Uterus (tissue), 3 donors: ENCODE measurements at regions not wholly inside any gene's neighbourhood (a gene's known extent, or its start where the extent isn't known, plus 50 kb on each side); places are given as distances from the start of the nearest gene placed in this dataset.

Experiments used
- DNase-seq, 2 donors: peaks; one replicate each; pipeline ENCODE4 v3.0.0-alpha.2; 2019 to 2020
- H3K27ac ChIP-seq, 2 donors: fragments of 200-600 bp; sonication (generic); 1 replicate in 1 of 2; 2 replicates in 1 of 2; pipeline ENCODE4 v1.5.1; 2016 to 2018
- H3K27me3 ChIP-seq, 2 donors: fragments of 200-600 bp; sonication (generic); one replicate each; pipeline ENCODE4 v1.5.1; 2018 to 2019; ENCODE audit warnings: control low read depth in 1 of 2
- H3K36me3 ChIP-seq, 2 donors: fragments of 200-600 bp; sonication (generic); one replicate each; pipeline ENCODE4 v1.5.1; 2019; ENCODE audit warnings: control low read depth in 1 of 2
- H3K4me1 ChIP-seq, 2 donors: fragments of 200-600 bp; sonication (generic); one replicate each; pipeline ENCODE4 v1.5.1; 2018 to 2019; ENCODE audit warnings: control low read depth in 1 of 2
- H3K4me3 ChIP-seq, 2 donors: fragments of 200-600 bp; sonication (generic); 1 replicate in 1 of 2; 2 replicates in 1 of 2; pipeline ENCODE4 v1.5.1; 2018 to 2019; ENCODE audit warnings: mild to moderate bottlenecking in 1 of 2
- H3K9me3 ChIP-seq, 2 donors: fragments of 200-600 bp; sonication (generic); one replicate each; pipeline ENCODE4 v1.5.1; 2019; ENCODE audit warnings: control low read depth in 1 of 2
- CTCF ChIP-seq, 4 experiments: fragments of 200-600 bp in 2 of 4; fragments of 450-650 bp in 2 of 4; sonication (generic) in 2 of 4; IDR thresholded peaks; one replicate each; pipeline ENCODE4 v1.5.1; 2016 to 2019; ENCODE audit warnings: antibody characterized with exemption in 4 of 4, mild to moderate bottlenecking in 2 of 4, moderate library complexity in 1 of 4
- POLR2A ChIP-seq, 2 donors: fragments of 450-650 bp; IDR thresholded peaks; one replicate each; pipeline ENCODE4 v1.6.1; 2016; ENCODE audit warnings: antibody characterized with exemption in 2 of 2, mild to moderate bottlenecking in 1 of 2, moderate library complexity in 1 of 2
- intact Hi-C: fragments of 100-400 bp; cut with DNase I; formaldehyde crosslinking; loops from one replicate; pipeline ENCODE4 v1.15.1; 2023; ENCODE audit warnings: low total_unique reads
- donor health status: DM: yes; HTN: yes; CAD: no.

- Histone ChIP-seq H3K27ac (no peak overlapping the region), H3K27me3 (no peaks in the 10 kb centered on the region), H3K4me1 (no peaks in the 10 kb centered on the region), H3K4me3 (no peak overlapping the region), H3K9me3 (no peaks in the 10 kb centered on the region), H3K36me3 (no peaks in the 10 kb centered on the region)
- intact Hi-C loops = no loop called here
- no peak for DNase-seq
- TF ChIP-seq CTCF (IDR thresholded peaks at IDR 0.05) (no peak), POLR2A (IDR thresholded peaks at IDR 0.05) (no peak)
Measured at GRCh38 chr13:80211566-80211965, 129.4 kb downstream of the SPRY2 start.

DNA sequence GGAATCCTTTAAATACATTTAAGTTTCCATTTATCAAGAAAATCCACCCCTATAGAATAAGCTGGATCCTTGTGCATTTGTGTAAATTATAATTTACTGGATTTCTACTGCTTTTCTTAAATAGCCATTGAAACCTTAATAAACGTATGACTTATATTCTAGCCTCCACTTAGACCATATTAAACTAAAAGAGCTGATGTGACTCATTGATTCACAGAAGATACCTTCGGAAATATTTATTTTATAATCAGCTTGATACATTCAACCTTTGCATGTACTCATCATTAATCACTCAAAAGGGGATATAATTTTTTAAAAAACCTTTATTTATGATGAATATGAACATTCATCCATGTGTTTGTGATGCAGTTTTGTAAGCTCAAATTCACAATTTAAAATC lies 136.3 kb downstream of the SPRY2 start:
- no peaks in the 10 kb centered on the region for H3K9me3 ChIP-seq
- H3K36me3 ChIP-seq = no peaks in the 10 kb centered on the region
- H3K27ac ChIP-seq = no peak overlapping the region
- no peaks in the 10 kb centered on the region for H3K4me1 ChIP-seq
- TF ChIP-seq POLR2A (IDR thresholded peaks at IDR 0.05) = no peak
- no peak overlapping the region for H3K4me3 ChIP-seq
- no peak for DNase-seq
- no peaks in the 10 kb centered on the region for H3K27me3 ChIP-seq
- intact Hi-C loops = no loop called here

DNA sequence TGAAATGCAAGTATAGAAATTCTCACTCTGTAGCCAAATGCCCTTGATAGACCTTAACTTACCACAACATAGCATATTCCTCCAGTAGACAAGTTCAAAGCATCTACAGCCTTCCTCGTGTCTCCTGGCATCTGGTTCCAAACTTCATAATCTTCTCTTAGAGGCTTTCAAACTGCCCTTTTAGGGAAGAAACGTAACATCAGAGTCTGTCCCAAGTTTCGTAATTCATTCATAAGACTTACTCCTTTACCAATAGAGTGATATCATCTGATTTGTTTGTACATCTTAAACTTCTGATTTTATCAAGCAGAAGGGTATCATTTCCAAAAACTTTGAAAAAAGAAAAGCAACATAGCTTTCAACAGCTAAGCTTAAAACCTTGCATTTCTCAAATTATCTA lies 137.4 kb downstream of the SPRY2 start:
- H3K4me3 ChIP-seq = no peak overlapping the region
- H3K27me3 ChIP-seq = no peaks in the 10 kb centered on the region
- no peaks in the 10 kb centered on the region for H3K36me3 ChIP-seq
- DNase-seq = no peak
- TF ChIP-seq POLR2A (IDR thresholded peaks at IDR 0.05) (no peak), CTCF (IDR thresholded peaks at IDR 0.05) (no peak)
- H3K27ac ChIP-seq = no peak overlapping the region
- intact Hi-C loops = no loop called here
- H3K9me3 ChIP-seq = no peaks in the 10 kb centered on the region
- H3K4me1 ChIP-seq = no peaks in the 10 kb centered on the region

DNA sequence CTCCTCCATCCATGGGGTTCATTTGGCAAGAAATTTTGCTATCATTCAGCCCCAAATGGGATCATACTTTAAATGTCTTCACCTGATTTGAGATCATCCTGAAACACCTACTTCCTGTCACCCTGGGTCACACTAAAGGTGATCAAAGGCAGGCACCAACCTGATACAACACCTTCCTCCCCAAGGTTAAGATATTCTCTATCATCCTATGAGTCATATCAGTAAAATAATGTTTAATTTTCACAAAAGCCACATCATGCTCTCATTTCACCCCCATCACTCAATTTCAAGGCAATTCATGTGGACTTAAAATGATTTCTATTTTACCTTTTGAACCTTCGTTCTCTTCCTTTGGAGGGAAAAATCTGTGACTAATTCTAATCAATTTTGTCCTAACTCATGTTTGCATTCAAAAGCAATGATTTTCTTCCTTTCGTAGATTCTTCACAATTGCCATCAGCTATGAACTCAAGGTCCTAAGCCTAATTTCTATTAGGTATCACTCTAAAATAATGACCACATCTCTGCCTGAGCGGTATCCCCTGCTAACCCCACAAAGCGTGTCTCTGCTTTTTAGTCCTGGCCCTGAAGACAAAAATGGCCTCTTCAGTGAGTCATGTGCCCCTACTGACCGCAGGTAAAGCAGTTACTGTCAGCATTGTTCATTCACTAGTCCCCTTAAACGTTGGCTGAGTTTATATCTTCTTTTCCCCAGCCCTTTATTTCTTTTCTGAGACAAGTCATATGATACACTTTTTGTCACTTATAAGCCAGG lies 139.0 kb downstream of the SPRY2 start:
- TF ChIP-seq CTCF (IDR thresholded peaks at IDR 0.05) (no peak), POLR2A (IDR thresholded peaks at IDR 0.05) (no peak)
- Histone ChIP-seq H3K4me1 (no peaks in the 10 kb centered on the region), H3K4me3 (no peak overlapping the region), H3K36me3 (no peaks in the 10 kb centered on the region), H3K9me3 (no peaks in the 10 kb centered on the region), H3K27ac (no peak overlapping the region), H3K27me3 (no peaks in the 10 kb centered on the region)
- DNase-seq = no peak
- intact Hi-C loops = no loop called here

DNA sequence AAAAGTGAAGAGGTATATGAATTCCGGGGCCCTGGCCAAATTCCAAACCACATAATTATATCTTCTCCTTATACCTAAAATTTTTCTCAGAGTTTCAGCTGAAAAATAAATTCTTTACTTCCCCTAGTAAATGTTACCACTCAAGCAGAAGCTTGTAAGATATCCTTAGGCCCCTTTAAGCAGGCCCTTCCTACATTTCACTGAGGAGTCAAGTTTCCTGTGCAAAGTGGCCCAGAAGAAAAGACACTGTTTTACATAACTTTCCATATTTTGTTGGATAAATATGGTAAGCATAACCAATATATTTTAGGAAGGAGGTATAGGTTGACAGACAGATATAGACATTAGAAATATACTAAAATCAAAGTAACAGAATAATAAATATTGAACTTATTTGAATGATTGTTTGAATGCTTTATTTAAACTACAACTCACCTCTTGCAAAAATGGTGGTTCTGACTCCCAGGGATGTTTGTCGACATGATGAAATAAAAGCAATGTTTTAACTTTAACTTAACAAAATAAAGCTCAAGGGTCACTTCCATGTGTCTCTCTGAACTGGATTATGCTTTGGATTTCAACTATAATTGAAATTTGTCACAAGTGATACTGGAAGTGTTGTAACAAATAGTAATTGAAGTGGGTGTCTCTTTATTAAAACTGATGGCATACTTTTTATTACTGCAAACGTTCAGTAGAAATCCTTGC lies 141.2 kb downstream of the SPRY2 start:
- H3K27ac ChIP-seq = no peak overlapping the region
- no peak overlapping the region for H3K4me3 ChIP-seq
- TF ChIP-seq CTCF (IDR thresholded peaks at IDR 0.05) = no peak
- no peak for TF ChIP-seq POLR2A (IDR thresholded peaks at IDR 0.05)
- H3K36me3 ChIP-seq = no peaks in the 10 kb centered on the region
- intact Hi-C loops = no loop called here
- no peaks in the 10 kb centered on the region for H3K27me3 ChIP-seq
- no peaks in the 10 kb centered on the region for H3K9me3 ChIP-seq
- DNase-seq = no peak
- no peaks in the 10 kb centered on the region for H3K4me1 ChIP-seq
